ENCODE measurements at regions not wholly inside any gene's neighbourhood (a gene's known extent, or its start where the extent isn't known, plus 50 kb on each side); places are given as distances from the start of the nearest gene placed in this dataset.

GRCh38 chr9:99354104-99354503 is 132.0 kb downstream of the SEC61B start:
- no peak for DNase-seq (ENCODE audit: low spot score)
- BruUV-seq (replicated peaks): no TSS peak

GRCh38 chr9:99356512-99356971 is 134.5 kb downstream of the SEC61B start:
- TF ChIP-seq EZH2phosphoT487 (IDR thresholded peaks at IDR 0.05; ENCODE audit: borderline replicate concordance, low read depth, low read length) (no peak), CTCF (conservative IDR thresholded peaks at IDR 0.05; ENCODE audit: low read length) (no peak)
- H3K36me3 ChIP-seq (ENCODE audit: insufficient read depth, low read length): no peaks in the 10 kb centered on the region
- ChIA-PET POLR2A (interaction anchor here (1.1 kb wide), 1 partner anchor 10 kb away, joined by 3 read pairs; no protein-coding TSS in a partner anchor), CTCF (ENCODE audit: unreplicated experiment) (no interaction called here)
- no peak overlapping the region for H3K4me2 ChIP-seq (ENCODE audit: low read length)
- no peak overlapping the region for H3K27ac ChIP-seq (ENCODE audit: low read depth, low read length, poor library complexity, severe bottlenecking)
- no peaks in the 10 kb centered on the region for H3K4me1 ChIP-seq (ENCODE audit: insufficient read depth, low read length, poor library complexity, severe bottlenecking)
- H3K4me3 ChIP-seq (ENCODE audit: low read depth, low read length, poor library complexity, severe bottlenecking): no peak overlapping the region
- no peaks in the 10 kb centered on the region for H3K79me2 ChIP-seq (ENCODE audit: insufficient read depth, low read depth, low read length)
- DNase-seq (ENCODE audit: low spot score): no peak
- no peaks in the 10 kb centered on the region for H3K9me3 ChIP-seq (ENCODE audit: low read length)
- intact Hi-C loops (cut with micrococcal nuclease; ENCODE audit: unreplicated experiment): no loop called here
- no peaks in the 10 kb centered on the region for H4K20me1 ChIP-seq (ENCODE audit: insufficient read depth, low read length)
- H2AFZ ChIP-seq (ENCODE audit: low read length): no peak overlapping the region
- H3K9me2 ChIP-seq (ENCODE audit: insufficient read depth, low read length): no peaks in the 10 kb centered on the region
- BruUV-seq (replicated peaks): no TSS peak

More at GRCh38 chr9:99354104-99354503, 132.0 kb downstream of the SEC61B start:
- Histone ChIP-seq H3K4me2 (ENCODE audit: low read length) (no peak overlapping the region), H3K4me3 (ENCODE audit: low read depth, low read length, poor library complexity, severe bottlenecking) (no peak overlapping the region), H3K9me3 (ENCODE audit: low read length) (no peaks in the 10 kb centered on the region), H3K4me1 (ENCODE audit: insufficient read depth, low read length, poor library complexity, severe bottlenecking) (no peaks in the 10 kb centered on the region), H3K9me2 (ENCODE audit: insufficient read depth, low read length) (no peaks in the 10 kb centered on the region), H3K79me2 (ENCODE audit: insufficient read depth, low read depth, low read length) (no peaks in the 10 kb centered on the region), H4K20me1 (ENCODE audit: insufficient read depth, low read length) (no peaks in the 10 kb centered on the region), H2AFZ (ENCODE audit: low read length) (no peak overlapping the region), H3K36me3 (ENCODE audit: insufficient read depth, low read length) (no peaks in the 10 kb centered on the region), H3K27ac (ENCODE audit: low read depth, low read length, poor library complexity, severe bottlenecking) (no peak overlapping the region)
- ChIA-PET POLR2A (no interaction called here), CTCF (ENCODE audit: unreplicated experiment) (no interaction called here)
- intact Hi-C loops (cut with micrococcal nuclease; ENCODE audit: unreplicated experiment): no loop called here
- TF ChIP-seq CTCF (conservative IDR thresholded peaks at IDR 0.05; ENCODE audit: low read length) (no peak), EZH2phosphoT487 (IDR thresholded peaks at IDR 0.05; ENCODE audit: borderline replicate concordance, low read depth, low read length) (no peak)

- Histone ChIP-seq H3K4me3 (ENCODE audit: low read depth, low read length, poor library complexity, severe bottlenecking) (no peak overlapping the region), H3K9me3 (ENCODE audit: low read length) (no peaks in the 10 kb centered on the region), H3K36me3 (ENCODE audit: insufficient read depth, low read length) (no peaks in the 10 kb centered on the region), H3K79me2 (ENCODE audit: insufficient read depth, low read depth, low read length) (no peaks in the 10 kb centered on the region), H3K27ac (ENCODE audit: low read depth, low read length, poor library complexity, severe bottlenecking) (no peak overlapping the region), H3K9me2 (ENCODE audit: insufficient read depth, low read length) (no peaks in the 10 kb centered on the region), H2AFZ (ENCODE audit: low read length) (no peak overlapping the region), H3K4me1 (ENCODE audit: insufficient read depth, low read length, poor library complexity, severe bottlenecking) (no peaks in the 10 kb centered on the region), H3K4me2 (ENCODE audit: low read length) (no peak overlapping the region), H4K20me1 (ENCODE audit: insufficient read depth, low read length) (no peaks in the 10 kb centered on the region)
- ChIA-PET POLR2A (no interaction called here), CTCF (ENCODE audit: unreplicated experiment) (no interaction called here)
- TF ChIP-seq CTCF (conservative IDR thresholded peaks at IDR 0.05; ENCODE audit: low read length) (no peak), EZH2phosphoT487 (IDR thresholded peaks at IDR 0.05; ENCODE audit: borderline replicate concordance, low read depth, low read length) (no peak)
- intact Hi-C loops (cut with micrococcal nuclease; ENCODE audit: unreplicated experiment): no loop called here
- no peak for DNase-seq (ENCODE audit: low spot score)
- no TSS peak for BruUV-seq (replicated peaks)
Observed at GRCh38 chr9:99357575-99357974, 135.5 kb downstream of the SEC61B start.
